Fibroblast of skin of left quadriceps (primary cell): ENCODE measurements at regions not wholly inside any gene's neighbourhood (a gene's known extent, or its start where the extent isn't known, plus 50 kb on each side); places are given as distances from the start of the nearest gene placed in this dataset.

Experiments used
- DNase-seq, 2 experiments: peaks; one replicate each; pipeline ENCODE4 v3.0.0-alpha.2; 2013; ENCODE audit warnings: low read depth in 2 of 2

DNA sequence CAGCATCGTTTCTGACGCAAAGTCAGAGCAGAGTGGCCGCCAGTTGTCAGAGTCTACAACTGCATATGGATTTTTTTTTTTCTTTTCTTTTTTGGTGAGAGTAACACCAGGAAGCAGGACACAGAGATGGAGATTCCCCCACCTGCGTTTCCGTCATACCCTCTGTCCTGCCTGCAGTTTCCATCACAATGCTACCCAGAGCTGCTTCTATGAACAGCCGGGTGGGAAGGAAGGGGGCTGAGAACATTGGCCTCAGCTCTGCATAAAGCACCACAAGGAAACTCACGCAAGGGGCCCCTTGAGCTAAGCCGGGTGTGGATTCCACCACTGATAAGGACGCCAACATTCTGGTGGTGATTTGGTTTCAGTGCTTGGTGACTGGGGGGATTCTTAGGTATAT lies 183.5 kb upstream of the AFDN start:
- no peak for DNase-seq

DNA sequence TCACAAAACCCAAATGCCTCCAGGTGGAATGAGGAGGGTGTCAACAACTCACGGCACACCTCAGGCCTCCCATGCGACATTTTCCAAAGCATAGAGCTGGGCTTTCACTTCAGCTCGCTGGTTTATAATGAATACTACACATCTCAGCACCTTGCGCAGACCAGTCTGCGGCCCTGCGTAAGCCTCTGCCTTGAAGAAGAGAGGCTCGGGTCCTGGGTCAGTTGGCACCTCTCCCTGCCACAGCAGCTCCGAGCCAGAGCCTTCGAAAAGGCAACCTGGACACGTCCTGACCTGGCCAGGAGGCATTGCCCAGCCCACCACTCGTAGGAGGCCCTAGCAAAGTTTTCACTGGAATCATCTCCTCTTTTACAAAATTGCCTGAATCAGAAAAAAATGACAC lies 183.0 kb upstream of the AFDN start:
- no peak for DNase-seq

DNA sequence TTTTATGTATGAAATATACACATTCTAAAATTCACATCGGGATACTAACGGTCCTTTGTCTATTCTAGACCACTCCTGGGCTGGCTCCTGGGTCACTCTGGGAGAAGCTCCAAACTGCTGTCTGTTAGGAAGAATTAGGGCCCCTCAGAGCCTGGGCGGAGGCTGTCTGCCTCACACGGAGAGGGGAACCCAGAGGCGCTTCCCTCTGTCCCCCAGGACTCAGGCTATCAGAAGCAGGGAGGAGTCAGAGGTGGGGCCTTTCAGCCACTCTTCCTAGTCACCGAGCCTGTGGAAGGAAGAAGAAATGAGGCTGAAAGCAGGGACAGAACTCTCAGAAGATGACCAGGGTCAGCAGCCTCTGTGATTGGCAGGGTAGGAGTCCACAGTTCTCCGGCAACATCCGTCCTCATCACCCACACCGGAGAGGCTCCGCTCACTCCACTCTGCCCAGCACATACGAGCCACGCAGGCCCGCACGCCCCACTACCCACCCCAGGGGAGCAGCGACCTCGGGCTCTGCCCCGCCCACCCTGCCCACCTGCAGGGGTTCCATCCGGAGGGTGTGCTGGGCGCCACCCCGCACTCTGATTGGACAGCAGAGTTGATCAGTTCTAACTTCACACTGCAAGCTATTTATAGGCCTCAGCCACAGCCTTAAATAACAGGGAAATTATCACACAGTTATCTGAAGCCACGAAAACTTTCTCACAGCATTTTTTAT lies 182.1 kb upstream of the AFDN start:
- DNase-seq, result no peak

DNA sequence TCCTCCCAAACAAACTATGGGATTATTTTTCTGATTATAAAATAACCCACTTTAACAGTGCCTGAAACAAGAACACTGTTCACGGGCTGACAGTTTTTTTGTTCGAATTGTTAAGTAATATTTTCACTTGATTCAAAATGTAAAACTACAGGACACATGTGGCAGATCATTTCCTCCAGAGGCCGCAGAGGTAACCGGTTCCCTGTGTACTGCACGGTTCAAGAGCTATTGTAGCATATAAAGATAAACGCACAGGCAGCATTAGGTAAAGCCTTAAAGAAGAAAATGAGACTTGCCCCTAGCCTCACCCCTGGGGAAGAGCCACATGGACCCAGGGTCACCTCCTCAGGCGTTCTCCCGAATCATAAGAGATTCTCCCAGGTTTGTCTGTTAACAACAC lies 181.3 kb upstream of the AFDN start:
- DNase-seq, result no peak

DNA sequence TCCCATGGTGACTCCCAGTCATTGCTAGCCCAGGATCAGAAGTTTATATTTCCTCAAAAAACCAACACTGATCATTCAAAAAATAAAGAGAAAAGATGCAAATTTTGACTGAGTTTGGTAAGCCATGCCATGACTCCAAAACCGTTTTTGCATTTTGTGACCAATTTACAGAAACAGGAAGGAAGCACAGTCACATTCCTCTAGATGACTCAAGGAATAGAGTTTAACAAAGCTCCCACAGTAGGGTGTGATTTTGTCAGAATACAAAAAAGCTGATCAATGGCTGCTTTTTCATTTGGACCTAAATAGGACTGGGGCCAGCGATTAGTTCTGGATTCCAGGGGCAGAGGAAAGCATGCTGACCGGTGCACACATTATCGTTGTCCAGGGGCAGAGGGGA lies 179.4 kb upstream of the AFDN start:
- no peak for DNase-seq

DNA sequence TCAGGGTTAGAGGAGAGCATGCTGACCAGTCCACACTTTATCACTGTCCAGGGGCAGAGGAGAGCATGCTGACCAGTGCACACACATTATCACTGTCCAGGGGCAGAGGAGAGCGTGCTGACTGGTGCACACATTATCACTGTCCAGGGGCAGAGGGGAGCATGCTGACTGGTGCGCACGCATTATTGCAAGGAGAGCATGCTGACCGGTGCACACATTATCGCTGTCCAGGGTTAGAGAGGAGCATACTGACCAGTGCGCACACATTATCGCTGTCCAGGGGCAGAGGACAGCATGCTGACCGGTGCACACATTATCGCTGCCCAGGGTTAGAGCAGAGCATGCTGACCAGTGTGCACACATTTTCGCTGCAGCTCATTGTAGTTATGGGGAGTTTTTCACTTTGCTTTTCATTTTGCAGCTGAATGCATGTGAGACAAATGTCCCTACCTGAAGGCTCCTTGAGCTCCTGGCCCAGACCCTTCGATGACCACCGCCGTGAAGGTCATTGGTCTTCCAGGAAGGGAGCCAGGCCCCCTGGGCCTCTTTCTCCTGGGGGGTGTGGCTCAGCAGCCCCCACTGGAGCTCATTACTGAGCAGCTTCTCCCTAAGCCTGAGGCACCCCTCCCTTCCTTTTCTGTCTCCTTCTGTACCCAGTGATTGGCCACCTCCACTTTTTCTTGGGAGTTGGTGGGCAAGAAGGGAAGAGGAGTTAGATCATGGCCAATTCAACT lies 178.8 kb upstream of the AFDN start:
- no peak for DNase-seq

DNA sequence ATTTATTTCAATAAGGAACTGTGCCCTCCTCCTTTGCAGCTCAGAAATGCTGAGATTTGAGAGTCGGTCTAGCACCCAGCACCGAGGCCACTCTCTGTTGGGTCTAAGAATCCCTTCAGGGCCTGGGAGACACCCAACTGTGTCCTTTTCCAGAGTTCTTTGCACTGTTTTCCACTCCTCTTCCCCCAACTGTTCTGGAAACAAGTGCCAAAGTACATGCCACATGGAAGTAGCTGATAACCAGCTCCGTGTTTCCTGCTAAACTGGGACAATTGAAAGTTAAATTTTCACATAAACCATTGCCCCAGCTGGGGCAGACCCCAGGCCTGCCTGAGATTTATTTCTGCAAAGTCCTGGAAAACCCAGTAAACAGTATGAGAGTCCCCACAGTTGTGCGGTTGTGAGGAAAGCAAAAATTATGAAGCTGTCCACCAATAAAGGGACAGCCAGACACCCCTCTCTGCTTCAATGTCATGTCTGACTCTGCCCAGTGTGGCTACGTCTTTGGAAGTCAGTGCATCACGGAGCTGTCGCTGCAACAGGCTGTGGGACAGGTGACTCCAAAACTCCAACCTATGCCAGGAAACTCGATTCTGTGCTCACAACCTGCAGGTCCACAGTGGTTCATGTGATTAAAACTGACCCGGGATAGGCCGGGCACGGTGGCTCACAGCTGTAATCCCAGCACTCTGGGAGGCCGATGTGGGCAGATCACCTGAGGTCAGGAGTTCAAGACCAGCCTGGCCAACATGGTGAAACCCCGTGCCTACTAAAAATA lies 178.0 kb upstream of the AFDN start:
- DNase-seq, result no peak

DNA sequence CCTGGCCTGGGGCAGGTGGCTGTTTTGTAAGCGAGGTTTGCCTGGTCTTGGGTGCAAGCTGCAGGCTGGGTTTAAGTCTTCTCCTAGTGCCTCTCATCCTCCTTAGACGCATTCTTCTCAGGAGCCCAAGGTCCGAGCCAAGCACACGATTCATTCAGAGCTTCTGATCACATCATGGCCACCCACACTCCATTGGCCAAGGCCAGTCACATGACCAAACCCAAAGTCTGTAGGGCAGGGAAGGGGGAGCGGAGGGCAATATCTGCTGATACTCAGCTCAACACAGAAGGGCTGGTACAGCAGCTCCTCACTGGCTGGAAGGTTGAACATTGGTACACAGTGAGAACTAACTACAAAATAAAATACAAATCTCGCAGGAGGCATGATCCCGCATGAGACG lies 177.2 kb upstream of the AFDN start:
- no peak for DNase-seq

DNA sequence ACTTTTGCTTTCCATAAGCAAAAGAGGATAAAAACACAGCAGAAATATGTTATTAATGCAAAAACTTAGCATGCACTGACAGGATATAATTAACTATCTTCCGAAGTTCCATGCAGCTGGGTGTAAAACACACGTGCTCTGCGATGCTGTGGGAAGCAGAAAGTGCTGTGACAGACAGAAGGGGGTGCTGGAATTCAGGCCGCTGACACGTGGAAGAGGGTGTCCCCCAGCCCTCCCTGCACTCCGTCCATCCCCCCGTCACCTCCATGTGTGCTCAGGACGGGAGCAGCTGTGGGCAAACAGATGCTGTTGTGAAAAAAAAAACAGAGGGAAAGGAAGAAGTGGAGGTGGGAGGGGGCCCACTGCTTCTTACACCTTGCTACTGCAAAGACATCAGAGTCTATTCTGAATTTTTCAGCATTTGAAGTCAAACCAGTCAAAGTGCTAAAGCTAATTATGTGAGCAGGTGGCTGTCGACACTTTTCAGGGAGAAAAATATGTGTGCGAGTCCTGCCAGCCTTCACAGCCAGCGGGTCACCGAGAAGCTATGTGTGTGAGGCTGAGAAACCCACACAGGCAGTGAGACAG lies 175.9 kb upstream of the AFDN start:
- DNase-seq, result no peak

DNA sequence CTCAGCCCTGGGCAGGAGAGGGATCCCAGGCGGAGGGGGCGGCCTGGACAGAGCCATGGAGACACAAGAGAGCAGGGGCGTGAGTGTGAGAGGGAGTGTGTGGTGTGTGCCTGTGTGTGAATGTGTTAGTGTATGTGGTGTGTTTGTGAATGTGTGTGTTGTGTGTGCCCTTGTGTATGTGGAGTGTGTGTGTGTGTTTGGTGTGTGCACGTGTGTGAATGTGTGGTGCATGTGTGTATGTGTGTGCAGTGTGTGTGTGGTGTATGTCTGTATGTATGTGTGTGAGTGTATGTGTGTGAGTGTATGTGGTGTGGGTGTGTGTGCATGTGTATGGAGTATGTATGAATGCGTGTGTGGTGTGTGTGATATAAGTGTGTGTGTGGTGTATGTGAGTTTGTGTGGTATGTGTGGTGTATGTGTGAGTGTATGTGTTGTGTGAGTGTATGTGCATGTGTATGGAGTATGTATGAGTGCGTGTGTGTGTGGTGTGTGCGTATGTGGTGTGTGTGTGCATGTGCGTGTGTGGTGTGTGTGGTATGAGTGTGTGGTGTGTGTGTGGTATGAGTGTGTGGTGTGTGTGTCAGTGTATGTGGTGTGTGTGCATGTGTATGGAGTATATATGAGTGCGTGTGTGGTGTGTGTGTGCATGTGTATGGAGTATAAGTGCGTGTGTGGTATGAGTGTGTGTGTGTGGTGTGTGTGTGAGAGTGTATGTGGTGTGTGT lies 175.2 kb upstream of the AFDN start:
- DNase-seq, result no peak

DNA sequence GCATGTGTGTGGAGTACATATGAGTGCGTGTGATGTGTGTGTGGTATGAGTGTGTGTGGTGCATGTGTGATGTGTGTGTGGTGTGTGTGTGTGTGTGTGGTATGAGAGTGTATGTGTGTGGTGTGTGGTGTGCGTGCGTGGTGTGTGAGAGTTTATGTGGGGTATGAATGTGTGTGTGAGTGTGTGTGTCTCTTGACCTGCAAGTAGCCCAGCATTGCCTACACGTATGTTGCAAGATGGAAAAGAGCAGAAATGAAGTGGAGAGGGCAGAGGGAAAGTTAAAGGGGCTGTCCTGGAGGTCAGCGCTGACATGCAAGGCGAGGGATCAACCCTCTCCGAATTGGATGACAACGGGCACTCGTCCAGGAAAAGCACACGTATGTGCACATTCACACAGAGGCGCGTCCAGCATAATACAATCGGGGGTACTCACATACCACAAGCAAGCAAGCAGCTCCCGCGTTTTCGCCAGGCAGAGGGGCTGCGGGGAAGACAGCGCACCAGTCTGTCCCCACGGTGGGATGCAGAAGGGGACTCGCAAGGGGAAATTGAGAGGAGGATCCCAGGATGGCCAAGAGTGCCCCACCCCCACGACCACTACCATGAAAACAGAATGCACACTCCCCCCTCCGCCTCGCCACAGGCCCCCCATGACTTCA lies 174.5 kb upstream of the AFDN start:
- DNase-seq, result no peak

DNA sequence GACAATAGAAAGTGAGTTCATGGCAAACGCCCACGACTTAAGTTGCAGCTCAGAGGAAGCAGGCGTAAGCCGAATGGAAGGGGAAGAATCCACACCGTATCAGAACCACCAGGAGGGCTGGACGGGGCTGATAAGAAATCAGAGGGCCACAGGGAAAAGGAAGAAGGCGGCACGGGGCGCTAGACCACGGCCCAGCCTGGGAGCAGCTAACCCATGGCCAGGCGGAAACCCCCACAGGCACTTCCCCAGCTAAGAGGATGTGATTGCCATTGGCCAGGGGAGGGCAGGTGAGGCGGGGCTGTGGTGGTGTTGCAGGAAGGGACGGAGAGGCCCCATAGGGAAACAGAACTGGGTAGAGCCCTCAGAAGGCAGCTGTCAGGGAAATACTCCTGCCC lies 174.0 kb upstream of the AFDN start:
- no peak for DNase-seq

DNA sequence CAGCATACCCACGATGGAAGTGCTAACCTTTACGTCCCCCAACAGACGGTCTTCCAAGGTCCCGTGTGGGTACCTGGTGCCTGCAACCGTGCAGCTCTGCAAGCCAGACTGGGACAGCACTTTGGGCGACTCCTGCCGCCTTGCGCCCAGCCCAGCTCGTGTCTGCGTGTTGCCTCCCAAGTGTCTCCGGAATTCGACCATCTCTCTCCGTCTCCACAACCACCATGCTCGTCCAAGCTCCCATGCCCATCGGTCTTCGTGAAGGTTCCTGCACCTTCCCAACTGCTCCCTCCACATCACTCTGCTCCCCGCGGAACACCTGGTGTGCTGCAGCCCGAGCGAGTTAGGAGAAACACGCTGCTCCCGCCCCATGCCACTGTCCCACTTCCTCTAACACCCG lies 173.2 kb upstream of the AFDN start:
- no peak for DNase-seq

DNA sequence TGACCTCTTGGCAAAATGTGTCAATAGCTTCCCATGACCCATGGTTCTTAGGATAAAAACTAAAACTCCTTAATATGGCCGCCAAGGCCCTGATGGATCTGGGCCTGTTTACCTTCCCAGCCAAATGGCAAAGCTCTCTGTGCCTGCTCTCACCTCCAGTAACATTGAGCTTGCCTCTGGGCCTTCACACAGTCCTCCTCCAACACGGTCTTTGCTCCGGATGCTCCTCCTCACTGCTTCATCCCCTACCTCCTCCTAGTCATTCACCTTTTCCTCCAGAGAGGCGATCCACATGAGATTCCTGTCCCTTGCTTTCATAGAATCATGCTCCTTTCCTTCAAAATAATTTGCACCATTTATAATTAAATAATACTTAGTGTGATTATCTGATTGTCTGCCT lies 172.3 kb upstream of the AFDN start:
- no peak for DNase-seq

DNA sequence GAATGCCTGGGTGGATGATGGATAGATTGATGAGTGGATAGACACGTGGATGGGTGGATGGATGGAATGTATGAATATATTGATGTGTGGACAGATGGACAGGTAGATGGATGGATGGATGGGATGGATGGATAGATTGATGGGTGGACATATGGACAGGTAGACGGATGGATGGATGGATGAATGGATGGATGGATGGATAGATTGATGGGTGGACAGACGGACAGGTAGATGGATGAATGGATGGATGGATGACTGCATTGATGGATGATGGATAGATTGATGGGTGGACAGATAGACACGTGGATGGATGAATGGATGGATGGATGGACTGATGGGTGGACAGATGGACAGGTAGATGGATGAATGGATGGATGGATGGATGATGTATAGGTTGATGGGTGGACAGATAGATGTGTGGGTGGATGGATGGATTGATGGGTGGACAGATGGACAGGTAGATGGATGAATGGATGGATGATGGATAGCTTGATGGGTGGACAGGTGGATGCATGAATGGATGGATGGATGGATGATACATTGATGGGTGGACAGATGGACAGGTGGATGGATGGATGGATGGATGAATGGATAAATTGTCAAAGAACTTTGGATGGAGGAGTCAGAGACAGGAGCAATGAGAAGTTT lies 171.4 kb upstream of the AFDN start:
- no peak for DNase-seq

DNA sequence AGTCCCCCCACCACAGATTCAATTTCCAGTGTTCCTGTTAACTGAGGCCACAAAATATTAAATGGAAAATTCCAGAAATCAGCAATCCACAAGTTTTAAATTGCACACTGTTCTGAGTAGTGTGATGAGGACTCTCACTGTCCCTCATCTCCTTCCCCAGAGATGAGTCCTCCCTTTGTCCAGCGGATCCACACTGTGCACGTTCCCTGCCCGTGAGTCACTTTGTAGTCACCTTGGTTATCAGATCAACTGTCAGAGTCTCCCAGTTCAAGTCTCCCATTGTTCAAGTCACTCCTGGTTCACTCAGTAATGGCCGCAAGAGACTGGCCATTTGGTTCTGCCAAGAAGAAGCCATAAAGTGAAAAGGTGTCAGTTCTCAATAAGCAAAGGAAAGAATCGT lies 168.6 kb upstream of the AFDN start:
- DNase-seq, result no peak

DNA sequence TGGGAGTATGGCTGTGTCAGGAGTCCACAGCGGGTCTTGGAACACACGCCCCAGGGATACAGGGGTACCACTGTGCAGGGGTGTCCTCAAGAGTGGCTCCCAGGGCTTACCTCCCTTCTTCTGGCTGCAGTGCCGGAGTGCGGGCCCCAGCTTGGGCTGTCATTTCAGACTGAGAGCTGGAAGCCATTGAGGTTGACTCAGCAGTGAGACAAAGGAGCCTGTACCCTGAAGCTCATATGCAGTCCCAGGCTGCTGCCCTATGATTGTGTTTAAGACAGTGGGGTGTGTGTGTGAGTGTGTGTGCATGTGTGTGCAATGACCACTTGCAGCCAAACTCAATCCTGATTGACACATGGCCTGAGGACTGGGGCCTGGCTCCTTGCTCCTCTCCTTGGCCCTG lies 167.7 kb upstream of the AFDN start:
- DNase-seq, result no peak

DNA sequence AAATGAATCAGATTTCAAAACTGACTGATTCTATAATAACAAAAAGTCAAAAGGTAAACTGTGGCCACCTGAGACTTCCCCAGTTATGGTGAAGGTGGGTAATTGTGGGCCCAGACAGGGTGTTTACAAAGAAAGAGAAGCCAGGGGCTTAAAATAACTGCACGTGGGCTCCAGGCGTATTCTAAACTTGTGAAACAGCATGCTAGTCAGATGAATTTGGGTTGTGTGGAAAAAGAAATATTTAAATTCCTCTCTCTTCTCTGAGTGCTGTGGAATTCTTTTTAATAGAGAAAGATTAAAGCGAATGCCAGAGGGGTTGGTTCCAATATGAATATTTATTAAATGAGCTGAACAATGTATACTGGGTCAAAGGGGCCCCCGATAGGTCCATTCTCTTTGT lies 166.3 kb upstream of the AFDN start:
- DNase-seq, result no peak

DNA sequence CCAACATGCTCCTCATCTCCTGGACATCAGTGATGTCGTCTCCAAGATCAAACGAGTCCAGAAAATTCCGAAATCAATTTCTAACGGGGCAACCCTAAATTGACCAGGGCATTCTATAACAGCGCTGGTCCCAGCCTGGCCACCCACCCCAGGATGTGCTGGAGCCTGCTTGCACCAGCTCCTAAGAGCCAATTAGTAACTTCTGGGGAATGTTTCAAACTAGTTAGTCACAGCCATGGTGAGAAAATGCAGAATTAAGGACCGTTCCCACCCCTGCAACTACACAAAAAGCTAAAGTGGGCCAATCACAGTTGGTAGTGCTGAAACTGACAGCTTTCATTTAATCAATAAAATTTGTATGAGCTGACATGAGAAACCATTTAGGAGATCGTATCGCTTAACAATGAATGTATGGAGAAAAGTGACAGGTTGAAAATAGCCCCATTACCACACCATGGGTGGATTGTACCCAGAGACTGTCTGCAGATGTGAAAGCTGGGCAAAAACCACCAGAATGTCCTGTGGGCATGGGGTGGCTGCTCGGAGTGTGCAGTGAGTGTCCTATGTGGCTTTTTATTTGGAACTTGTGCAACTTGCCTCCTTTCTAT lies 165.7 kb upstream of the AFDN start:
- DNase-seq, result no peak

DNA sequence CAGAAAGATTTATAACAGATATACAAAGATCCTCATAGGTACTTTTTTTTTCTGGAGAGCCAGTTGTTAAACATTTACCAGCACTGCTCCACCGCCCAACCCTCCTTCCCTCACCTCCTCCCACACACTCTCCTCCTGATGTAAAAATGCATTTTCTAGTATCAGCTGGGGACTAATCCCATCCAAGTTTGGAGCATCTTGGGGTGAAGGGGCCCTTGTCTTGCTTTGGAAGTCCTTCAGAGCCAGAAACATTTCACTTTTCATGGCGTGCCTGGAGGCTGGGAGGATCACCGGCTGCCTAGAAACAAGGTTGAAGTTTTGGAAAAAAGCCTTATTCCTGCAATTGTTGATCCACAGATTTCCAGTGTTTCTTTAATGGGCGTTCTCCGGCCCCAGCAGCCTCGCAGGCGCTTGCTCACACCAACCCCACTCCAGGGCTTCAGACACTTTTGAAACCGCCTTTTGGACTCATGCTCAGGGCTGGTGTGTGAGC lies 165.1 kb upstream of the AFDN start:
- no peak for DNase-seq
